ENCODE measurements at regions not wholly inside any gene's neighbourhood (a gene's known extent, or its start where the extent isn't known, plus 50 kb on each side); places are given as distances from the start of the nearest gene placed in this dataset.
"Not testable (repeated sequence)": the region's sequence is repeated elsewhere in the genome, so short reads cannot be mapped to it uniquely, and the experiment has no call there.

DNA sequence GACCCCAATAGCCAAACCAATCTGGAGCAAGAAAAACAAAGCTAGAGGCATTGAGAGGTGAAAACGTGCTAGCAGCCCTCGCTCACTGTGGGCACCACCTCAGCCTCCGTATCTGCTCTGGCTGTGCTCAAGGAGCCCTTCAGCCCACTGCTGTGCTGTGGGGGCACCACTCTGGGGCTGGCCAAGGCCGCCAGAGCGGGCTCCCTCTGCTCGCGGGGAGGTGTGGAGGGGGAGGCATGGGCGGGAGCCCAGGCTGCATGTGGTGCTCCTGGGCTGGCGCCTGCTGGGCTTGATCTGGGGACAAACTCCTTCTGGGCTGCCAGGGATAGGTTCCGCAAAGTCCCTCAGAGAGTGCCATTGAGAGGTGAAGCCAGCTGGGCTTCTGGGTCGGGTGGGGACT, 1002.0 kb downstream of the GATA3 start (continued):
- TF ChIP-seq, protein P1, sequence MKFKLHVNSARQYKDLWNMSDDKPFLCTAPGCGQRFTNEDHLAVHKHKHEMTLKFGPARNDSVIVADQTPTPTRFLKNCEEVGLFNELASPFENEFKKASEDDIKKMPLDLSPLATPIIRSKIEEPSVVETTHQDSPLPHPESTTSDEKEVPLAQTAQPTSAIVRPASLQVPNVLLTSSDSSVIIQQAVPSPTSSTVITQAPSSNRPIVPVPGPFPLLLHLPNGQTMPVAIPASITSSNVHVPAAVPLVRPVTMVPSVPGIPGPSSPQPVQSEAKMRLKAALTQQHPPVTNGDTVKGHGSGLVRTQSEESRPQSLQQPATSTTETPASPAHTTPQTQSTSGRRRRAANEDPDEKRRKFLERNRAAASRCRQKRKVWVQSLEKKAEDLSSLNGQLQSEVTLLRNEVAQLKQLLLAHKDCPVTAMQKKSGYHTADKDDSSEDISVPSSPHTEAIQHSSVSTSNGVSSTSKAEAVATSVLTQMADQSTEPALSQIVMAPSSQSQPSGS (IDR thresholded peaks at IDR 0.05; ENCODE audit: low read length): no peak

- in situ Hi-C loops (cut with MboI); H3K4me1 ChIP-seq (ENCODE audit: control insufficient read depth, insufficient read depth, low read length); SMC1A ChIA-PET (ENCODE audit: uncharacterized antibody, unreplicated experiment): not testable (repeated sequence)
Measured at GRCh38 chr10:9057293-9057692, 1002.8 kb downstream of the GATA3 start.

DNA sequence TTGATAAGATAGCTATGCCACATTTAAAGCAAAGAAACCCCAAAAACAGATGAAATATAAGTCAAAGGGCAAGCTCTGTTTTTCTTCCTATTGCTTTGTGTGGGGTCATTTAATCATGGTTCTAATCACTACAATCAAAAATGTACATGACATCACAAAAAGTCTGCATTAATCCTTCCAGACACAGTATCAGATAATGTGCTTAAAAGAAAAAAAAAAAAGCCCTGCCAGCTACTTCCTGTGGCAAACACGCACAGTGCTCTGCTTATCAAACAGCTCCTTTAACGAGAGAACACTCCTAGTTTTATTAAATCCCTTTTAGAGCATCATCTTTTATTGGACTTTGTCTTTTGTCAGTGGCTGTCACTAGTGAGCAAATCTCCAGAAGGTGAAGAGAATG, 1005.8 kb downstream of the GATA3 start:
- Histone ChIP-seq H3K9ac (ENCODE audit: control insufficient read depth, insufficient read depth, low read length) (no peak overlapping the region), H3K9me3 (replicated peaks; ENCODE audit: control insufficient read depth, insufficient read depth, low read length) (no peaks in the 10 kb centered on the region), H2AFZ (ENCODE audit: control insufficient read depth, low read depth, low read length) (no peak overlapping the region), H3K4me3 (no peak overlapping the region), H3K79me2 (ENCODE audit: control insufficient read depth, insufficient read depth, low read length) (no peaks in the 10 kb centered on the region), H3K4me1 (ENCODE audit: control insufficient read depth, insufficient read depth, low read length) (no peaks in the 10 kb centered on the region), H4K20me1 (ENCODE audit: control insufficient read depth, insufficient read depth) (no peaks in the 10 kb centered on the region), H3K36me3 (ENCODE audit: control insufficient read depth in 2 of 2, insufficient read depth in 2 of 2, low read length in 1 of 2) (no peaks in the 10 kb centered on the region), H3K27me3 (replicated peaks in 1 of 2; ENCODE audit: control insufficient read depth in 2 of 2, insufficient read depth in 2 of 2, low read length in 1 of 2) (no peaks in the 10 kb centered on the region), H3K4me2 (ENCODE audit: control insufficient read depth, insufficient read depth) (no peak overlapping the region), H3K27ac (ENCODE audit: control insufficient read depth, insufficient read depth) (no peak overlapping the region)
- ATAC-seq (no peak), FAIRE-seq (no peak), DNase-seq (ENCODE audit: low read depth, low spot score) (no peak)
- ChIA-PET CTCF (interaction anchor here (0.6 to 0.9 kb wide), 2 partner anchors 35 to 354 kb away, joined by 3 to 4 read pairs; no protein-coding TSS in a partner anchor), POLR2A (no interaction called here), SMC1A (ENCODE audit: uncharacterized antibody, unreplicated experiment) (interaction anchor here (0.5 kb wide), 1 partner anchor 511 kb away, joined by 3 read pairs; no protein-coding TSS in a partner anchor), RAD21 (ENCODE audit: unreplicated experiment) (no interaction called here)
- 0% methylated on average over 2 of the region's 2 CpGs for WGBS (ENCODE audit: insufficient coverage, insufficient replicate concordance, low lambda C conversion rate, missing lambda C conversion rate)
- intact Hi-C loops (cut with micrococcal nuclease; ENCODE audit: unreplicated experiment): no loop called here
- no TSS peak for BruUV-seq (replicated peaks)
- in situ Hi-C loops (cut with MboI): no loop called here
- TF ChIP-seq ZNF622 (IDR thresholded peaks at IDR 0.05): no peak
- TF ChIP-seq SREBF2 (IDR thresholded peaks at IDR 0.05; ENCODE audit: low read length): no peak
- TF ChIP-seq REST (IDR thresholded peaks at IDR 0.05; ENCODE audit: low read depth, low read length): no peak
- TF ChIP-seq MYB (IDR thresholded peaks at IDR 0.05; ENCODE audit: borderline replicate concordance, low read depth, low read length): no peak
- TF ChIP-seq CBX5 (IDR thresholded peaks at IDR 0.05; ENCODE audit: low read depth): no peak
- no peak for TF ChIP-seq HDGF (IDR thresholded peaks at IDR 0.05)
- no peak for TF ChIP-seq SUPT20H (IDR thresholded peaks at IDR 0.05; ENCODE audit: borderline replicate concordance, control insufficient read depth, low read depth, low read length)
- TF ChIP-seq, protein P2, sequence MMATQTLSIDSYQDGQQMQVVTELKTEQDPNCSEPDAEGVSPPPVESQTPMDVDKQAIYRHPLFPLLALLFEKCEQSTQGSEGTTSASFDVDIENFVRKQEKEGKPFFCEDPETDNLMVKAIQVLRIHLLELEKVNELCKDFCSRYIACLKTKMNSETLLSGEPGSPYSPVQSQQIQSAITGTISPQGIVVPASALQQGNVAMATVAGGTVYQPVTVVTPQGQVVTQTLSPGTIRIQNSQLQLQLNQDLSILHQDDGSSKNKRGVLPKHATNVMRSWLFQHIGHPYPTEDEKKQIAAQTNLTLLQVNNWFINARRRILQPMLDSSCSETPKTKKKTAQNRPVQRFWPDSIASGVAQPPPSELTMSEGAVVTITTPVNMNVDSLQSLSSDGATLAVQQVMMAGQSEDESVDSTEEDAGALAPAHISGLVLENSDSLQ (IDR thresholded peaks at IDR 0.05): no peak
- TF ChIP-seq BHLHE40 (IDR thresholded peaks at IDR 0.05; ENCODE audit: borderline replicate concordance in 1 of 2, low read depth in 2 of 2, low read length in 1 of 2): no peak

More at GRCh38 chr10:9057293-9057692, 1002.8 kb downstream of the GATA3 start:
- POLR2A ChIA-PET: interaction anchor here (0.6 kb wide), 1 partner anchor 424 kb away, joined by 4 read pairs; no protein-coding TSS in a partner anchor
- H3K79me2 ChIP-seq (ENCODE audit: control insufficient read depth, insufficient read depth, low read length); DNase-seq (ENCODE audit: low read depth, low spot score); H3K27me3 ChIP-seq (replicated peaks in 1 of 2; ENCODE audit: control insufficient read depth in 2 of 2, insufficient read depth in 2 of 2, low read length in 1 of 2); RAD21 ChIA-PET (ENCODE audit: unreplicated experiment); H3K27ac ChIP-seq (ENCODE audit: control insufficient read depth, insufficient read depth); H3K4me3 ChIP-seq; BruUV-seq (replicated peaks); H4K20me1 ChIP-seq (ENCODE audit: control insufficient read depth, insufficient read depth); ATAC-seq; CTCF ChIA-PET; FAIRE-seq; H2AFZ ChIP-seq (ENCODE audit: control insufficient read depth, low read depth, low read length); H3K4me2 ChIP-seq (ENCODE audit: control insufficient read depth, insufficient read depth); H3K36me3 ChIP-seq (ENCODE audit: control insufficient read depth in 2 of 2, insufficient read depth in 2 of 2, low read length in 1 of 2); intact Hi-C loops (cut with micrococcal nuclease; ENCODE audit: unreplicated experiment); H3K9me3 ChIP-seq (replicated peaks; ENCODE audit: control insufficient read depth, insufficient read depth, low read length); H3K9ac ChIP-seq (ENCODE audit: control insufficient read depth, insufficient read depth, low read length): not testable (repeated sequence)
- WGBS (ENCODE audit: insufficient coverage, insufficient replicate concordance, low lambda C conversion rate, missing lambda C conversion rate): 76% methylated on average over 14 of the region's 17 CpGs
